ENCODE measurements at regions not wholly inside any gene's neighbourhood (a gene's known extent, or its start where the extent isn't known, plus 50 kb on each side); places are given as distances from the start of the nearest gene placed in this dataset.

- Histone ChIP-seq H3K4me1 (ENCODE audit: control insufficient read depth, insufficient read depth, low read length) (no peaks in the 10 kb centered on the region), H2AFZ (ENCODE audit: control insufficient read depth, low read depth, low read length) (no peak overlapping the region), H4K20me1 (ENCODE audit: control insufficient read depth, insufficient read depth) (no peaks in the 10 kb centered on the region), H3K9ac (ENCODE audit: control insufficient read depth, insufficient read depth, low read length) (no peak overlapping the region), H3K9me3 (replicated peaks; ENCODE audit: control insufficient read depth, insufficient read depth, low read length) (no peaks in the 10 kb centered on the region), H3K4me2 (ENCODE audit: control insufficient read depth, insufficient read depth) (no peak overlapping the region), H3K79me2 (ENCODE audit: control insufficient read depth, insufficient read depth, low read length) (no peaks in the 10 kb centered on the region), H3K27me3 (replicated peaks in 1 of 2; ENCODE audit: control insufficient read depth in 2 of 2, insufficient read depth in 2 of 2, low read length in 1 of 2) (no peaks in the 10 kb centered on the region), H3K27ac (ENCODE audit: control insufficient read depth, insufficient read depth) (no peak overlapping the region), H3K36me3 (ENCODE audit: control insufficient read depth in 2 of 2, insufficient read depth in 2 of 2, low read length in 1 of 2) (no peaks in the 10 kb centered on the region), H3K4me3 (no peak overlapping the region)
- TF ChIP-seq RAD21 (IDR thresholded peaks at IDR 0.05; ENCODE audit: insufficient read depth, low read depth, low read length), result no peak
- TF ChIP-seq MTA3 (IDR thresholded peaks at IDR 0.05; ENCODE audit: borderline replicate concordance, low read length), result no peak
- no peak for TF ChIP-seq SUPT20H (IDR thresholded peaks at IDR 0.05; ENCODE audit: borderline replicate concordance, control insufficient read depth, low read depth, low read length)
- TF ChIP-seq EZH2 (IDR thresholded peaks at IDR 0.05; ENCODE audit: borderline replicate concordance, control insufficient read depth, low read depth, low read length), result no peak
- TF ChIP-seq MEF2B (IDR thresholded peaks at IDR 0.05; ENCODE audit: partially characterized antibody, poor library complexity, severe bottlenecking), result no peak
- no peak for TF ChIP-seq CREB1 (IDR thresholded peaks at IDR 0.05; ENCODE audit: low read depth)
- no peak for TF ChIP-seq RELA (IDR thresholded peaks at IDR 0.05; ENCODE audit: borderline replicate concordance, partially characterized antibody)
- TF ChIP-seq ZNF384 (IDR thresholded peaks at IDR 0.05; ENCODE audit: borderline replicate concordance, low read depth, low read length), result no peak
- TF ChIP-seq DPF2 (IDR thresholded peaks at IDR 0.05), result no peak
- no peak for TF ChIP-seq FOS (IDR thresholded peaks at IDR 0.05; ENCODE audit: borderline replicate concordance, extremely low read depth, insufficient read length)
- no peak for TF ChIP-seq CHD4 (IDR thresholded peaks at IDR 0.05)
- TF ChIP-seq SMARCA5 (IDR thresholded peaks at IDR 0.05), result no peak
- no peak for TF ChIP-seq CBFB (IDR thresholded peaks at IDR 0.05; ENCODE audit: low read depth)
- TF ChIP-seq POLR2AphosphoS2 (IDR thresholded peaks at IDR 0.05; ENCODE audit: low read depth, low read length), result no peak
- TF ChIP-seq SREBF2 (IDR thresholded peaks at IDR 0.05; ENCODE audit: low read length), result no peak
- in situ Hi-C loops (cut with MboI), result no loop called here
- no TSS peak for BruUV-seq (replicated peaks)
- ChIA-PET POLR2A (no interaction called here), CTCF (no interaction called here), SMC1A (ENCODE audit: uncharacterized antibody, unreplicated experiment) (no interaction called here), RAD21 (ENCODE audit: unreplicated experiment) (no interaction called here)
- ATAC-seq, result no peak
- no peak for FAIRE-seq
- intact Hi-C loops (cut with micrococcal nuclease; ENCODE audit: unreplicated experiment), result no loop called here
- no peak for DNase-seq (ENCODE audit: low read depth, low spot score)
Measured at GRCh38 chr2:33949371-33949770, 350.3 kb upstream of the FAM98A start.

Measured in GM12878 (cell line).